ENCODE measurements at regions not wholly inside any gene's neighbourhood (a gene's known extent, or its start where the extent isn't known, plus 50 kb on each side); places are given as distances from the start of the nearest gene placed in this dataset.

DNA sequence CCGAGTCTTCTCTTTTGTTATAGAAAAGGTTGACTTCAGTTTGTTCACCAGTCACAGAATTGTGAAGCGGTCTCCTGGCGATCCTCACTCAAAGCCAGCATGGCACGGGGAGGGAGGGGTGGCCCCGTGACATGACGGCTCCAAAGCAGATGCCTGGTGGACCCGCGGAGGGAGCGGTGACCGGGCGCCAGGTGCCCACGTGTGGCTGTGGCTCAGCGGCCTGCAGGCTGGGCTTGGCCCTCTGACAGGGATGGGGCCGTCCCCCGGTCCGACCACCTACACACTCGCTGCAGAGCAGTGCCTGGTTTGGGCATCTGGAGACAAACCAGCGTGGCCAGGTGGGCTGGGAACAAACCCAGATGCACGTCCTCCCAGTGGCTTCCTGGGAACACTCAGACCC is 129.1 kb upstream of the SNTG2 start:
- H3K9me3 Mint-ChIP-seq, result no peaks in the 10 kb centered on the region
- H3K27ac Mint-ChIP-seq, result no peak overlapping the region
- intact Hi-C loops (cut with micrococcal nuclease), result no loop called here
- ATAC-seq (ENCODE audit: low read depth) (no peak), DNase-seq (no peak)
- H3K27me3 Mint-ChIP-seq, result no peaks in the 10 kb centered on the region
- TF ChIP-seq, protein P1, sequence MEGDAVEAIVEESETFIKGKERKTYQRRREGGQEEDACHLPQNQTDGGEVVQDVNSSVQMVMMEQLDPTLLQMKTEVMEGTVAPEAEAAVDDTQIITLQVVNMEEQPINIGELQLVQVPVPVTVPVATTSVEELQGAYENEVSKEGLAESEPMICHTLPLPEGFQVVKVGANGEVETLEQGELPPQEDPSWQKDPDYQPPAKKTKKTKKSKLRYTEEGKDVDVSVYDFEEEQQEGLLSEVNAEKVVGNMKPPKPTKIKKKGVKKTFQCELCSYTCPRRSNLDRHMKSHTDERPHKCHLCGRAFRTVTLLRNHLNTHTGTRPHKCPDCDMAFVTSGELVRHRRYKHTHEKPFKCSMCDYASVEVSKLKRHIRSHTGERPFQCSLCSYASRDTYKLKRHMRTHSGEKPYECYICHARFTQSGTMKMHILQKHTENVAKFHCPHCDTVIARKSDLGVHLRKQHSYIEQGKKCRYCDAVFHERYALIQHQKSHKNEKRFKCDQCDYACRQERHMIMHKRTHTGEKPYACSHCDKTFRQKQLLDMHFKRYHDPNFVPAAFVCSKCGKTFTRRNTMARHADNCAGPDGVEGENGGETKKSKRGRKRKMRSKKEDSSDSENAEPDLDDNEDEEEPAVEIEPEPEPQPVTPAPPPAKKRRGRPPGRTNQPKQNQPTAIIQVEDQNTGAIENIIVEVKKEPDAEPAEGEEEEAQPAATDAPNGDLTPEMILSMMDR (IDR thresholded peaks at IDR 0.05), result no peak
- H3K4me3 Mint-ChIP-seq, result no peak overlapping the region
- no peaks in the 10 kb centered on the region for H3K4me1 Mint-ChIP-seq
- ChIA-PET CTCF (no interaction called here), POLR2A (no interaction called here)
- no peaks in the 10 kb centered on the region for H3K36me3 Mint-ChIP-seq (ENCODE audit: low read depth)

DNA sequence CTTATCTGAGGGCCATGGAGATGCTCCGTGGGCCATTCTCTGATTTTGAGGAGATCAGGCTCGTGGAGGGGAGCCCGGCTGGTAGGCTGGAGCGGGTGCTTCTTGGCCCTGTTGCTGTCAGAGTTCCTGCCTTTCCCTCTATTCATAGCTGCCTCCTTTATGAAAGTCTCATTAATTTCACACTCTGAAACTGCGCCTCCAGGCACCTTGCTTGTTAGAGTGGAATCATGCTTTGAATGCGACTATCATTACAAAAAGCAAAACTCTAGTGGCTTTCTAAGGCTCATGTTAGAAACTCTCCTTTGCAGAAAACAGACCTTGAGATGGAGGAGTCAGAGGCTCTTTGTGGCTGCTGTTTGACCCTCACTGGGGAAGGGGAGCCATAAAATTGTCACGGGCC is 131.0 kb upstream of the SNTG2 start:
- Mint-ChIP-seq H3K4me3 (no peak overlapping the region), H3K9me3 (no peaks in the 10 kb centered on the region), H3K36me3 (ENCODE audit: low read depth) (no peaks in the 10 kb centered on the region), H3K27me3 (no peaks in the 10 kb centered on the region), H3K27ac (no peak overlapping the region), H3K4me1 (no peaks in the 10 kb centered on the region)
- ChIA-PET POLR2A (no interaction called here), CTCF (no interaction called here)
- ATAC-seq (ENCODE audit: low read depth) (no peak), DNase-seq (no peak)
- intact Hi-C loops (cut with micrococcal nuclease), result no loop called here
- TF ChIP-seq, protein P1 (IDR thresholded peaks at IDR 0.05), result no peak

DNA sequence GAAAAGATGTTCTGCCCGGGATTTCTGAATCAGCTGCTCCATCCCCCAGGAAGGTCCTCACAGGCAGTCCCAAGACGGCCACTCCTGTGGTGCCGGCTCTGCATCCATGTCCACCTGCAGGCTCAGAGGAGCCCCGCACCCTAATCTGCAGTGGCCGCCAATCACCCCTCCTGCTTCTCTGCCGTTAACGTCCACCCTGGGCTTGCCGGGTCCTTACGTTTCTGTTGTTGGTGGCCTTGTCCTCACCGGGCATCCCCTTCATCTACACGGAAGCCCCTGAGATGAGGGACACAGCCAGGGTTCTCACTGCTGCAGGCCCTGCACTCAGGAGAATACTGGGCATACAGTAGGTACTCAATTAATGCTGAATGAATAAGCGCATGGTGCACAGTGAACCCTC is 131.5 kb upstream of the SNTG2 start:
- H3K27ac Mint-ChIP-seq, result no peak overlapping the region
- CTCF ChIA-PET, result no interaction called here

DNA sequence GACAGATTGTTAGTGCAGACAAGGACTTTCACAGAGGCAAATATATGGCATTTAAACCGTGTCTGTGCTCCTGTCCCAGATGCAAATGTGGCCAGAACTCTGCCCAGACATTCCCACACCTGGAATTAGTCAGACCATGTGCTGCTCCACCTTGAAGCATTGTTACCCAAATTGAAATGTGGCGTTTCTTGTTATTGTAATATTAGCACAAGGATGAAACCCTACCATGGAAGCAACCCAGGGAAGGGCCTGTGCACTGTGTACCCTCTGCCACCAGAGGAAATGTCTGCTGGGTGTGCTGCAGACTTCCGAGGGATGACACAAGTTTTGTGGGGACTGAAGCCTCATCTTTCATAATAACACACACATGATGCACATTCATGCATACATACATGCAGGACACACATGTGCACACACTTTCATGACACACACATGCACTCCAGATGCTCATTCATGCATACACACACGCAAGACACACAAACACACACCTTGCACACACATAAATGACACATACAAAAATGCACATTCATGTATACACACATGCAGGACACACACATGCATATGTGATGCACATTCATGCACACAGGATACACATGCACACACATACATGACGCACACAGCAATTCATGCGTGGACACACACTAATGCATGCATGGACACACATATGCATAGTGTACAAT is 133.2 kb upstream of the SNTG2 start:
- Mint-ChIP-seq H3K9me3 (no peaks in the 10 kb centered on the region), H3K27me3 (no peaks in the 10 kb centered on the region), H3K4me1 (no peaks in the 10 kb centered on the region), H3K27ac (no peak overlapping the region), H3K4me3 (no peak overlapping the region), H3K36me3 (ENCODE audit: low read depth) (no peaks in the 10 kb centered on the region)
- ChIA-PET POLR2A (no interaction called here), CTCF (no interaction called here)
- ATAC-seq (ENCODE audit: low read depth), result no peak
- TF ChIP-seq, protein P1 (IDR thresholded peaks at IDR 0.05), result no peak
- intact Hi-C loops (cut with micrococcal nuclease), result no loop called here
- DNase-seq, result no peak

More for the DNA sequence above, 131.5 kb upstream of the SNTG2 start:
- Mint-ChIP-seq H3K36me3 (ENCODE audit: low read depth) (no peaks in the 10 kb centered on the region), H3K4me3 (no peak overlapping the region), H3K4me1 (no peaks in the 10 kb centered on the region), H3K9me3 (no peaks in the 10 kb centered on the region), H3K27me3 (no peaks in the 10 kb centered on the region)
- TF ChIP-seq, protein P1 (IDR thresholded peaks at IDR 0.05), result no peak
- ATAC-seq (ENCODE audit: low read depth), result no peak
- POLR2A ChIA-PET, result no interaction called here
- no peak for DNase-seq
- intact Hi-C loops (cut with micrococcal nuclease), result no loop called here

DNA sequence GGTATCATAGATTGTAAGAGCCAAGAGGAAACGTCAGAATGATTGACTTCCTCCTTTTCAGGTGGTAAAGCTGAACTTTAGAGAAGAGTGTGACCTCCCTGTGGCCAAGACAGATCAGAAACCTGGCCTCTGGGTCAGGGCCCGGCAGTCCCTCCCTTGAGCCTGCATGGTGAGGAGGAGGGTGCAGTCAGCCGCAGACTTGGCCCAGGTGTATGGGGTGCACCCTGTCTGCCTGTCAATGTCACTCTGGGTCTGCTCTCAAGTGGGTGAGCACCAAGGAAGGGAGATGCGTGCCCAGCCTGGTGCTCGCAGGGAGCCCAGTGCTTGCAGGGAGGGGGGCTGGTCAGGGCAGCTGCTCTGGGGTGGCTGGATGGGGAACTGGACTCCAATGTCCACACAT is 134.4 kb upstream of the SNTG2 start:
- ATAC-seq (ENCODE audit: low read depth), result no peak
- Mint-ChIP-seq H3K4me1 (no peaks in the 10 kb centered on the region), H3K27me3 (no peaks in the 10 kb centered on the region), H3K4me3 (no peak overlapping the region), H3K36me3 (ENCODE audit: low read depth) (no peaks in the 10 kb centered on the region), H3K27ac (no peak overlapping the region), H3K9me3 (no peaks in the 10 kb centered on the region)
- intact Hi-C loops (cut with micrococcal nuclease), result no loop called here
- TF ChIP-seq, protein P1 (IDR thresholded peaks at IDR 0.05), result no peak
- DNase-seq, result no peak
- ChIA-PET CTCF (no interaction called here), POLR2A (no interaction called here)

Data from activated B cell treated with CpG ODN at 0.5 μM for 24 hours (primary cell).